Immature natural killer cell (primary cell): ENCODE measurements at regions not wholly inside any gene's neighbourhood (a gene's known extent, or its start where the extent isn't known, plus 50 kb on each side); places are given as distances from the start of the nearest gene placed in this dataset.

Experiments
- DNase-seq, 3 donors: peaks; one replicate each; pipeline ENCODE4 v3.0.0; 2022; ENCODE audit warnings: mixed read lengths in 1 of 3
- H3K27ac Mint-ChIP-seq, 6 donors: one replicate each; pipeline ENCODE4 v1.8.0; 2020; ENCODE audit warnings: mixed read lengths in 6 of 6, mild to moderate bottlenecking in 5 of 6, inconsistent platforms in 4 of 6, moderate library complexity in 3 of 6
- H3K27me3 Mint-ChIP-seq, 3 donors: one replicate each; pipeline ENCODE4 v1.8.0; 2020 to 2021; ENCODE audit warnings: low read depth in 3 of 3, mild to moderate bottlenecking in 3 of 3, mixed read lengths in 3 of 3, moderate library complexity in 3 of 3, inconsistent platforms in 1 of 3
- H3K36me3 Mint-ChIP-seq, 3 donors: one replicate each; pipeline ENCODE4 v1.8.0; 2020; ENCODE audit warnings: mixed read lengths in 3 of 3, inconsistent platforms in 2 of 3, mild to moderate bottlenecking in 2 of 3
- H3K4me1 Mint-ChIP-seq, 2 donors: one replicate each; pipeline ENCODE4 v1.8.0; 2020; ENCODE audit warnings: inconsistent platforms in 2 of 2, mild to moderate bottlenecking in 2 of 2, mixed read lengths in 2 of 2, moderate library complexity in 1 of 2
- H3K4me3 Mint-ChIP-seq, 5 donors: one replicate each; pipeline ENCODE4 v1.8.0; 2020; ENCODE audit warnings: mild to moderate bottlenecking in 5 of 5, mixed read lengths in 5 of 5, inconsistent platforms in 3 of 5, moderate library complexity in 3 of 5
- H3K9me3 Mint-ChIP-seq, 6 donors: one replicate each; pipeline ENCODE4 v1.8.0; 2020; ENCODE audit warnings: mild to moderate bottlenecking in 6 of 6, mixed read lengths in 6 of 6, inconsistent platforms in 4 of 6, moderate library complexity in 3 of 6

DNA sequence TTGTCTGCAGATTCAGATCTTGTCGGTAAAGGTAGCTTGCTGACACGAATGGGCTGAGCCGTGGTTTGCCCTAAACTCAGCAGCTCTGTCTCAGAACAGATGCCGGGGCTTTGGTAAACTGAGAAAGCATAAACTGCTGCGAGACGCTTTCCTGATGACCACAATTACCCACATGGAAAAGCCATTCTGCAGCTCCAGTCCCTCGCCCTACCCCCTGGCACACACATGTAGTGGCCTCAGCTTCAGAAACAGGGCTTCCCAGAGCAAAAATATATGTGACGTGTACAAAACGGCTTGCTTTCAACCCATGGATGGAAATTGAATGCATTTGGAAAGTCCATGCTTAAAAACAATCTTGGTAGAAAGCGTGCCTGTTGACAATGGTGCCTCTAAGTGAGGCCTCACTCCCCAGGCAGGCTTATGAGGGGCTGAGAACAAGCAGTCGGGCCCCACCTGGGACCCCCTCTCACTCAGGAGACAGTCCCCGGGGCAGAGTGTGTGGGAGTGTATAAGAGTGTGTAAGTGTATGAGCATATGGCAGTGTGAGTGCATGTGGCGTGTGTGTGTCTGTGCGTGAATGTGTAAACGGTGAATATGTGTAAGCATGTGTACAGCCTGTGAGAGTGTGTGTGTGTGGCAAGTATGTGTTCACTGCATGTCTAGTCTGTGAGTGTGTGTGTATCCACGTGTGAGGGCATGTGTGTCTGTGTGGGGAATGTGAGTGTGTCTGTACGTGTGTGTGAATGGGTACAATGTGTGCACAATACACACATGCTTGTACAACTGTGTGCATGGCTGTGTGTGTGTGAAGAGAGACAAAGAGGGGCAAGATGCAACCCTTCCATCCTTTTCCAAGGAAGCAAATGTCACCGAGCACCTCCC is 88.2 kb upstream of the SMIM23 start:
- no peak for DNase-seq
- Mint-ChIP-seq H3K27me3 (peaks cover 0 to 3% (median 0%) of the 10 kb centered on the region in 3 donors), H3K36me3 (no peaks in the 10 kb centered on the region), H3K4me1 (no peaks in the 10 kb centered on the region), H3K27ac (no peak overlapping the region), H3K9me3 (no peaks in the 10 kb centered on the region), H3K4me3 (no peak overlapping the region)

DNA sequence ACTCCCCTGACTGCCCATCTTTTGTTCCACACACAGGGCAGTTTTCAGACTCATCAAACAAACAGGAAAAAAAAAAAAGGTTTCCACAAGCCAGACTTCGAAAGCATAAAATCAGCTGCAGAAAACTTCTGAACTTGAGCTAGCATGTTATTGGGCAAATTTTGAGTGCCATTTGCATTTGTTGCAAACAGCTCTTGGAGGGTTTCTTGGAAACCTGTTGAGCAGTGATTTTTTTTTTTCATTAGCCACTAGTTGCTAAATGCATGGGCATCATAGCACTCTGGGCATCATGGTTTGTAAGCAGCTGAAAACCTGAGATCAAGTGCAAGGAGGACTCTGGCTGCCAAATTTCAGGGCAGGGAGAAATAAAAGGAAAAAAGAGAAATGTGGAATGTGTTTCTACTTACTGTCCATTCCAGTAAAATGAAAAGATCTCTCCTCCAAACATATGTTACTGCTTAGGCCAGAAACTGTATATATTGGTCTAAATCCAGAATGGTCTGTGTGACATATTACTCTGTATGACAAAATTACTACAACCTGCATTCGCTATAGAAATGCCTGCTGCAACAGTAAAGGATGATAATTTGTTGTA is 85.2 kb upstream of the SMIM23 start:
- Mint-ChIP-seq H3K4me3 (no peak overlapping the region), H3K27ac (no peak overlapping the region), H3K9me3 (no peaks in the 10 kb centered on the region), H3K36me3 (no peaks in the 10 kb centered on the region), H3K4me1 (no peaks in the 10 kb centered on the region), H3K27me3 (no peaks in the 10 kb centered on the region)
- no peak for DNase-seq

DNA sequence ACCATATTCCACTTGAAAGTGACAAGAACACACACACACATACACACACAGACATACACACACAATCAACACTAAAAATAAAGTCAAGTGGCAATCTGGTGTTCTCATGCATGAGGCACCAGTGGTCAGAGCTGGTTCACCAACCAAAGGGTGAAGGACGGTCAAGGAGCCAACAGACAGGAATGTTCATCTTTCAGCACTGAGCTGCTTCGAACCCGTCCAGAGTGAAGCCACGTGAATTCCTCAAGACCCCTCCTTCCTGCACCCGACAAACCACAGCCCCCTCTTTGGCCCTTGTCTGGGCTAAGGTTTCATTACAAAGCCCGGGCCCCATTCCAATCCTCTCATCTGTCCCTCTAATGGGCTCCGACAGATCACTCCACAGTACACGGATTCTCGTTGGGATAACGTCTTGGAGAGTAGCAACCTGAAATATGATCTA is 84.5 kb upstream of the SMIM23 start:
- Mint-ChIP-seq H3K4me3 (no peak overlapping the region), H3K4me1 (no peaks in the 10 kb centered on the region)

DNA sequence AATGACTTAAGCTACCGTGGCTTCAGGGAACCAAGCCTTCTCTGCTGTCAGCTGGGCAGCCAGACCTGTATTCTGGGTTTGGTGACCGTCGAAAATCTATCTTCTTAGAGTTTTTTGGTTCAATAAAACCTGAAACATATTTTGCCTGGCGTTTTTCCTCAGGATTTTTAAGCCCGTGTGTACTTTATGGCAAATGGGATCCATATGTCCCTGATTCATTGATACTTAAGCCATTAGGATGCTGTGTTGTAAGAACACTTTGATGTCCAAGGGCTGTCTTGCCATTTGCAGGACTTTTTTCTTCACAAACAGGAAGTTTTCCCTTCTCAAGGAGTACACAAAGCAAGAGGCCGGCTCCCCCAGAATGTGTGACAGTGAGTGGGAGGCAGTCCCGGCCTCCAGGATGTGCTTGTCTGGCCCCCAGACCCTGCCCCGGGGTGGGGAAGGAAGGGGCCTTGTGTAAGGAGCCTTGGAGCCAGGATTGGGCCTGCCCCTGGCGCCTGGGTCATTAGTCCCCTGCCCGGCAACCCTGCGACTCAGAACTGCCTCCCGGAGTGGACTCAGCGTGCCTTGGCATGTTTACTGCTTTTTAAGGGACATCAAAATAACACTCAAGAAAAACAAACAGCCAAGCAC is 83.4 kb upstream of the SMIM23 start:
- H3K4me3 Mint-ChIP-seq: no peak overlapping the region
- H3K4me1 Mint-ChIP-seq: no peaks in the 10 kb centered on the region

More for the DNA sequence above, 84.5 kb upstream of the SMIM23 start:
- no peaks in the 10 kb centered on the region for H3K36me3 Mint-ChIP-seq
- no peaks in the 10 kb centered on the region for H3K9me3 Mint-ChIP-seq
- DNase-seq: no peak
- H3K27ac Mint-ChIP-seq: no peak overlapping the region
- no peaks in the 10 kb centered on the region for H3K27me3 Mint-ChIP-seq

DNA sequence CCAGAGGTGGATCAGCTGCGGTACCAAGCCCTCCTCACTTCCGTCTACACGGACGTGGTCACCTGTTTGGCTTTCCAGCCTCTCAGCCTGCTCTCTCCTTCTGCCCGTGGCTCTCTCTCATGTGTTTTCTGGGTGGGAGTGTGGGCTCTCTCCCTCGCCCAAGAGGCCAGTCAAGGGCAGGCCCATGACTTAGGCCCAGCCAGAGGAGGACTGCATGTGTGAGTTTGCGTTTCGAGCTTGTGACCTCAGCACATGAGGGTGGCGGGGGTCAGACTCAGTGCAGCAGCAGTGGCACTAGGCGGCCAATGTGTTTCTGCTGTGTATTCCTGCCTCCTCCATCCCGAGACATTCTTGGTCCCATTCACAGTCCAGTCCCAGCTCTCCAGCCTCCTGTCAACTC is 82.5 kb upstream of the SMIM23 start:
- no peaks in the 10 kb centered on the region for H3K4me1 Mint-ChIP-seq
- no peak overlapping the region for H3K4me3 Mint-ChIP-seq
- H3K27me3 Mint-ChIP-seq: no peaks in the 10 kb centered on the region
- no peak for DNase-seq
- H3K36me3 Mint-ChIP-seq: no peaks in the 10 kb centered on the region
- no peak overlapping the region for H3K27ac Mint-ChIP-seq
- H3K9me3 Mint-ChIP-seq: no peaks in the 10 kb centered on the region

More for the DNA sequence above, 83.4 kb upstream of the SMIM23 start:
- Mint-ChIP-seq H3K27ac (no peak overlapping the region), H3K27me3 (no peaks in the 10 kb centered on the region), H3K36me3 (no peaks in the 10 kb centered on the region), H3K9me3 (no peaks in the 10 kb centered on the region)
- no peak for DNase-seq

DNA sequence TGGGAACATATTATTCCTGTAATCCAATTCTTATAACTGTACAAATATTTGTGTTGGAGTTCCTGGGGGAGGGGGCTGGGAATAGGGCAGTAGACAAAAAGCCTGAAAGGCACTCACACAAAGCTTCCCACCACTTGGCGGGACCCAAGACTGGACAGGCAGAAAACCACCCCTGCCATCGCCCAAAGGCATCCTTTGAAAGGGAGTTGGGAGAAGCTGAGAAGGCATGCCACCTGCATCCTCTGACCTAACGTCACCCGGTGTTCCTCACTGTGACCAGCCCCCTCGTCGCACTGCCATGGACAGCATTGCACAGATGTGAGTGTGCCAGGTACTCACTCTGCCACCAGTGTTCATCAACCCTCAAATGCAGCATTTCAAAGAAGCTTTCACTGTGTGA is 80.6 kb upstream of the SMIM23 start:
- Mint-ChIP-seq H3K36me3 (no peaks in the 10 kb centered on the region), H3K27ac (no peak overlapping the region), H3K9me3 (peaks cover 0 to under 1% (median 0%) of the 10 kb centered on the region in 6 donors), H3K4me1 (no peaks in the 10 kb centered on the region), H3K27me3 (no peaks in the 10 kb centered on the region), H3K4me3 (no peak overlapping the region)
- DNase-seq: no peak

DNA sequence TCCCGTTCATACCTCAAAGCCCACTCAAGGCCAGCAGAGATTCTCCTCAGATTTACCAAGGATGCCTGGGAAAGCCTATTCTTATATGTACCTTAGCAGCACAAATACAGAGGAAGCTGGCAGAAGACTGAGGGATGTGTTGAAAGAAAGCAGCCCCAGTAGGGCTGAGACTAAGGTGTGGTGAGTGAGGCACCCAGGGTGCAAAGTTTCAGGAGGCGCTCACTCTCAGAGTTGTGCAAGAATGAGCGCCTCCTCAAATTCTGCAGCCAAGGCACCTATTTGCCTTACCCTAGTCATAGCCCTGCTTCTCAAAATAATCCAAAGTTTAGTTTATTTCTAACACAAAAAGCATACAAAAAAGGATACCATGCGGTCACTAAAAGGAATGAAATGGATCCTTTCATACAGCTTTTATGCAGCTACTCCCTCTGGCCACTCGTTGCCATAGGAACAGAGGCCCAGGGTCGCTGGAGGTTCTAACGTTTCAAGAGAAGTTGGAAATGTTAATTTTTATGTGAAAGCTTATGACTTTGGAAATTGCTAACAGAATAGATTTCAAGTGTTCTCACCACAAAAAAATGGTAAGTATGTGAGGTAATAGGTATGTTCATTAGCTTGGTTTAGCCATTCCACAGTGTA is 79.7 kb upstream of the SMIM23 start:
- no peaks in the 10 kb centered on the region for H3K36me3 Mint-ChIP-seq
- no peak overlapping the region for H3K4me3 Mint-ChIP-seq
- DNase-seq: no peak
- peaks cover 0 to 3% (median 0%) of the 10 kb centered on the region in 6 donors for H3K9me3 Mint-ChIP-seq
- H3K4me1 Mint-ChIP-seq: no peaks in the 10 kb centered on the region
- peaks cover 0 to 1% (median 0%) of the 10 kb centered on the region in 3 donors for H3K27me3 Mint-ChIP-seq
- no peak overlapping the region for H3K27ac Mint-ChIP-seq

DNA sequence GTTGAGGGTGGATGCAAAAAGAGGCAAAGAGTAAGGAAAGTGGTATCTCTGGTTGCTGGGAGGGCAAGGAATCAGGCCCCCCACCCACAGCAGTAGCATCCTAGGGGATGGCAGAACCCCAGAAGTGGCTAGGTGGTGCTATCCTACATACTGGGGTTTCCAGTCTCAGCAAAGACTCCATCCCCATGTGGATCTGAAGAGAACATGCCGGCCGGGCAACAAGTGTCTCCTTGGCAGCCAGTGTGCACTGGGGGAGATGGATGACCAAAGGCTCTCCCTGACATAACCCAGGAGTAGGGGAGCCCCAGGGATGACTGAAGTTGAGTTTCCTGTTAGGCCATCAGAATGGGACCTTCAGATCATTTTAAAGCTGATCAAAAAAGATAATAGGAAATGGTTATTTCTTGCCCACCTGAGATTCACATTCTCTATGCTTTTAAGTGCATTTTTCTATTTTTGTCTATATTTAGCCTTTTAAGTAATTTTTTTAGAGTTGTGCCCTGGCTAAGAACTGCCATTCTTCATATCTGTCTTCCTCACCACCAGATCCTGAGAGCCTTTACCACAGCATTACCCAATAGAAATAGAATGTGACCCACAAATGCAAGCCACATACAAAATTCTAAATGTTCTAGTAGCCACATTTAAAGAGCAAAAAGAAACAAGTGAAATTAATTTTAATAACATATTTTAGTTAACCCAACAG is 78.7 kb upstream of the SMIM23 start:
- Mint-ChIP-seq H3K4me3 (no peak overlapping the region), H3K27ac (no peak overlapping the region), H3K9me3 (peaks cover 0 to 3% (median 0%) of the 10 kb centered on the region in 6 donors), H3K36me3 (no peaks in the 10 kb centered on the region), H3K4me1 (no peaks in the 10 kb centered on the region), H3K27me3 (peaks cover 0 to 2% (median 1%) of the 10 kb centered on the region in 3 donors)
- no peak for DNase-seq

DNA sequence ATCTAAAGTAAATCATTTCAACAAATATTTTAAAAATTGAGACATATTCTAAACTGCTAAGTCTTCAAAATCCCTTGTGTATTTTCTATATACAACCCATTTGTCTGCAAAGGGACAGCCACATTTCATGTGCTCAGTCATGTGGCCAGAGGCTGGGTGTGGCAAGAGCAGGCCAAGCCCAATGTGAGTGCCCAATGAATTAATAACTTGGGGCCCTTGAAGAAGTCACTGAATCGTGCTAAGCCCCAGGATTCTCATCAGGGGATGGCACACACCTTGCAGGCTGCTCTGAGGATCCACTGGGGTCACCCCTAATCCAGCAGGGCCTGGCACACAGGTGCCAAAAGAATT is 78.2 kb upstream of the SMIM23 start:
- H3K4me1 Mint-ChIP-seq: no peaks in the 10 kb centered on the region
- H3K36me3 Mint-ChIP-seq: no peaks in the 10 kb centered on the region
- no peak for DNase-seq
- H3K27ac Mint-ChIP-seq: no peak overlapping the region
- no peak overlapping the region for H3K4me3 Mint-ChIP-seq
- H3K9me3 Mint-ChIP-seq: peaks cover 0 to 3% (median 0%) of the 10 kb centered on the region in 6 donors
- peaks cover 0 to 4% (median 3%) of the 10 kb centered on the region in 3 donors for H3K27me3 Mint-ChIP-seq

DNA sequence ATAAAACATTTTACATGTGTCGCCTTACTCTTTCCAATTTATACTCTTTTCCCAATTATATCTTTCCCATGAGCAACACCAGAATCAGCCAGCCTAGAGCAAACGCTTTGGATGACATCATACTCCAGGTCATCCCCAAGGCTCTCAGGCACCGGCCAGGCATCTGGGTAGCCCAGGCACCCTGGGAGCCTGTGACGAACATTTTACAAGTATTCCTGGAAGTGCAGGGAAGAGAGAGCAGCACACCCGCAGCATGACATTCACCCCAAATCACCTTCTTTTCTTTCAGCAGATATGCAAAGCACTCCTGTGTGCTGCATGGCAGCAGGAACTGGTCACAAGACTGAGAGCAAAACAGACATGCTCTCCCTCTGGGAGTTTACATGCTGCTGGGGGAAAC is 75.7 kb upstream of the SMIM23 start:
- peaks cover under 1 to 4% (median 3%) of the 10 kb centered on the region in 3 donors for H3K27me3 Mint-ChIP-seq
- H3K4me1 Mint-ChIP-seq: no peaks in the 10 kb centered on the region
- no peak for DNase-seq
- no peaks in the 10 kb centered on the region for H3K36me3 Mint-ChIP-seq
- peaks cover 0 to 3% (median 0%) of the 10 kb centered on the region in 6 donors for H3K9me3 Mint-ChIP-seq
- no peak overlapping the region for H3K27ac Mint-ChIP-seq
- H3K4me3 Mint-ChIP-seq: no peak overlapping the region

DNA sequence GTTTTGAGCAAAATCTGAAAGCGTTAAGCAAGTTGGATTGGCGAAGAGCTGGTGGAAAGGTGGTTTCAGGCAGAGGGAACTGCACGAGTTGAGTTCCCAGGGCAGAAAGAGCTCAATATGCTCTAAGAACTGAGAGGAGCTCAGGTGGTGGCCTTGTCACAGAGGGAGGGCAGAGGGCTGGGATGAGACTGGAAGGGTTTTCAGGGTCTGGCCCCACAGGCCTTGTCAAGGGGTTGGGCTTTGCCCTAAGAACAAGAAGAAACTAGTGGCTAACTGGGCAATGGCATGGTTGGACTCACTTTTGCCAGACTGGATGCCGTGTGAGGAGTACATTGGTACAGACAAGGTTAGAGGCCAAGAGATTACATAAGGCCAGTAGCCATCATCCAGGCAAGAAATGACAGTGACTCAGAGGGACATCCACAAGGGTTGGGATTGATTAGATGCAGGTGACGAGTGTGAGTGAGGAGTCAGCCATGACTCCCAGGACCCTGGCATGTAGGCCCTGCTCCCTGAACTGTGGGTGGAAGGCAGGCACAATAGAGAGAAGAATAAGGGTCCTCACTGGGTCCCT is 75.1 kb upstream of the SMIM23 start:
- no peak for DNase-seq
- no peak overlapping the region for H3K4me3 Mint-ChIP-seq
- peaks cover 0 to 3% (median 0%) of the 10 kb centered on the region in 6 donors for H3K9me3 Mint-ChIP-seq
- H3K27me3 Mint-ChIP-seq: peaks cover 2 to 4% (median 3%) of the 10 kb centered on the region in 3 donors
- H3K27ac Mint-ChIP-seq: no peak overlapping the region
- no peaks in the 10 kb centered on the region for H3K4me1 Mint-ChIP-seq
- no peaks in the 10 kb centered on the region for H3K36me3 Mint-ChIP-seq

DNA sequence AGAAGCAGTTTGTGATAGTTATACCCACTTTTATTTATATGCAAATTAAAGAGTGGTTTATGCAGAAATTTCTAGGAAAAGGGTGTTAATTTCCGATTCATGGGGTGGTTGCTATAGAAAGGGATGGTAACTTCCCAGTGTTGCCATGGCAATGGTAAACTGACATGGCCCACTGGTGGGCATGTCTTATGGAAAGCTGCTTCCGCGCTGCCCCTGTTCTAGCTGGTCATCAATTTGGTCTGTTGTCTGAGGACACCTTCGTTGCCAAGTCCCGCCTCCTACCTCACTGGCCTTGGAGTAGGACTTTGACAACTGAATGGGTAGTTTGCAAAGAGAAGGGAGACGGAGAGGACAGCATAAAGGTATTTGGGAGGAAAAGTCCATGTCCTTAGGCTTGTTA is 74.0 kb upstream of the SMIM23 start:
- DNase-seq: no peak
- H3K36me3 Mint-ChIP-seq: no peaks in the 10 kb centered on the region
- H3K9me3 Mint-ChIP-seq: peaks cover 0 to 3% (median 0%) of the 10 kb centered on the region in 6 donors
- H3K4me3 Mint-ChIP-seq: no peak overlapping the region
- H3K4me1 Mint-ChIP-seq: no peaks in the 10 kb centered on the region
- no peak overlapping the region for H3K27ac Mint-ChIP-seq
- H3K27me3 Mint-ChIP-seq: peaks cover 2 to 8% (median 3%) of the 10 kb centered on the region in 3 donors

DNA sequence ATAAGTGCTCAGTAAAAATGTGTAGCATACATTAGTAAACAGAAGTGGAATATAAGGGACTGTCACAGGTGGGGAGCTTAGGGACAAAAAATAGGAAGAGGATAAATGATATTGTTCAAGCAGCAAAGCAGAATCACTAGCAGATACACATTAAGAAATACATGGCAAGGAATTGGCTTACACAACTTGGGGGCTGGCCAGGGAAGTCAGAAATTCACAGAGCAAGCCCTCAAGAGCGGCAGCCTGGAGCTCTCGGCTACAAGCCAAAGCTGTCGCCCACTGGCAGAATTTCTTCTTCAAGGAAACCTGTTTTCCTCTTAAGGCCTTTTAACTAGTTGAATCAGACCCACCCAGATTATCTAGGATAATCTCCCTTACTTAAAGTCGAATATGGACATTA is 73.0 kb upstream of the SMIM23 start:
- H3K4me1 Mint-ChIP-seq: no peaks in the 10 kb centered on the region
- no peak overlapping the region for H3K27ac Mint-ChIP-seq
- H3K4me3 Mint-ChIP-seq: no peak overlapping the region
- H3K9me3 Mint-ChIP-seq: peaks cover 0 to 3% (median 0%) of the 10 kb centered on the region in 6 donors
- H3K36me3 Mint-ChIP-seq: no peaks in the 10 kb centered on the region
- H3K27me3 Mint-ChIP-seq: peaks cover 2 to 8% (median 3%) of the 10 kb centered on the region in 3 donors
- DNase-seq: no peak
